ENCODE measurements at regions not wholly inside any gene's neighbourhood (a gene's known extent, or its start where the extent isn't known, plus 50 kb on each side); places are given as distances from the start of the nearest gene placed in this dataset.
A peak's percentile ranks its signal among the peaks of the same experiment; 100 is the strongest.
"Not testable (repeated sequence)": the region's sequence is repeated elsewhere in the genome, so short reads cannot be mapped to it uniquely, and the experiment has no call there.

DNA sequence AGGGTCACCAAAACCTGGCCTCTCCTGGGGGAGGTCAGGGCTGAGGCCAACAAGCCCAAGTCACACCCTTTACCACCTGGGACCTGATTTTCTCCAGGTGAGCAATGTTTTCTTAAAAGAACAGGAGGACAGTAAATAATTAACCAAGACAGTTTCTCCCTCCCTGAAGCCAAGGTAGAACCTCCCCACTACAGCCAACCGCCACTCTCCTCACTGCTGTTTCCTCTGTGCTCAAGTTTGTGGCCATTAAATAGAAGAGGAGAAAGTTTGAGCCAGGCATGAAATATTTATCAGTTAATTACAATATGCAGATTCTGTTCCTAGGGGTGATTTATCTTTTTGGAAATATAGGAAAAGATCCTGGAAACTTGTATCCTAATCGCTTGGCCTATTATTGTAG is 150.6 kb upstream of the ANKRD20A1 start:
- H3K27me3 Mint-ChIP-seq; H3K4me3 Mint-ChIP-seq; H3K4me1 Mint-ChIP-seq; H3K9me3 Mint-ChIP-seq; intact Hi-C loops (cut with micrococcal nuclease); H3K27ac Mint-ChIP-seq; H3K36me3 Mint-ChIP-seq (ENCODE audit: low read depth); DNase-seq: not testable (repeated sequence)

DNA sequence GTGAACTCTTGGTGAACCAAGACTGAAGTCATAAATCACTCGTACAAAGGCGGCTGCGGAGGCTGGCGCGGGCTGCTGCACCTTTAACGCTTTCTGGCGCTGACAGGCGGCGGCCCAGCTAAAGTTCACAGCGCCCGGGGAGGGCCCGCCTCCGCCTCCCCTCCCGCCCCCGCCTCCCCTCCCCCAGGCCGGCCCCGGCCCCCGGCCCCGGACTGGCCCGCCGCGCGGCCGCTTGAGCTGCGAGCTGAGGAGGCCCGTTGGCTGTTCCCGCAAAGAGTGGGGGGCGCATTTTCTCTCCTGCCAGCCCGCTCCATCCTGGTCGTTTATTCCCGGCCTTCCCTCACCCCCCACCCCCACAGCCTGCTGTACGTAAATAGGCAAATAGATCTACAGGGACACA is 147.3 kb upstream of the ANKRD20A1 start:
- H3K9me3 Mint-ChIP-seq; DNase-seq; intact Hi-C loops (cut with micrococcal nuclease); H3K4me1 Mint-ChIP-seq; H3K36me3 Mint-ChIP-seq (ENCODE audit: low read depth); H3K27me3 Mint-ChIP-seq; H3K27ac Mint-ChIP-seq; H3K4me3 Mint-ChIP-seq: not testable (repeated sequence)

DNA sequence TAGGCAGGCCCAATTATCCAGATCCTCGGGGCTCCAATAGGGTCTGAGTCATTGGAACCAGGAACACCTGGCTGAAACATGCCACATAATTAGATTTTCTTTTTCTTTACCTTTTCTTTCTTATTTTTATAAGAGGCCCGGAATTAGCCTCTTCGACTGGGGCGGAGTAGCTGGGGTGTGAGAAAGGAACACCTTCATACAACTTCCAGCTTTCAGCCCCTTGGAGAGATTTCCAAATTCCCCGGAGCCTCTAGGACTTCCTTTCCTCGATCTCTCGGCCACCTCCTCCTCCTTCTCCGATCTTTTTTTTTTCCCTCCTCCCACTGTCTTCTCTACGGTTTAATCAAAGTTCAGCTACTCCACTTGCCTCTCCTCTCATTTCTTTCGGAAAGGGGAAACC is 146.8 kb upstream of the ANKRD20A1 start:
- H3K4me1 Mint-ChIP-seq; H3K27me3 Mint-ChIP-seq; H3K27ac Mint-ChIP-seq; H3K4me3 Mint-ChIP-seq; H3K36me3 Mint-ChIP-seq (ENCODE audit: low read depth); intact Hi-C loops (cut with micrococcal nuclease); H3K9me3 Mint-ChIP-seq: not testable (repeated sequence)
- peak; percentile 34 for DNase-seq

DNA sequence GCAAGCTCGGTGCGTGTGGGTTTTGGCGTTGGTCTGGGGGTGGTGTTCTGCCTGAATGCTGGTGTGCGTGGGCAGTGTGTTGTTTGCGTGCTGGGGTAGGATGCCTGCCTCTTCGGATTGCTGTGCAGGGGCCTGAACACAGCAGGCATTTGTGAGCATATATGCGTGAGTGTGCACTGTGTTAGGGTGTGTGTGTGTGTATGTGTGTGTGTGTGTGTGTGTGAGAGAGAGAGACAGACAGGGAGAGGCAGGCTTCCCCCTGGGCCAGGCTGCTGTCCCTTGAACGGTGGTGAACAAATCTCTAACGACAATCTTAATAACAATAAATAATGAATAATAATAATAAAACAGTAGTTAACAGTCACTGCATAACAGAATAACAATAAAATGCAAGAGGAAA is 145.8 kb upstream of the ANKRD20A1 start:
- DNase-seq, result peak; percentile 57
- peak overlapping the region; percentile 57 for H3K4me3 Mint-ChIP-seq
- H3K4me1 Mint-ChIP-seq; H3K36me3 Mint-ChIP-seq (ENCODE audit: low read depth); intact Hi-C loops (cut with micrococcal nuclease); H3K27me3 Mint-ChIP-seq; H3K9me3 Mint-ChIP-seq: not testable (repeated sequence)
- peak overlapping the region; percentile 48 for H3K27ac Mint-ChIP-seq

DNA sequence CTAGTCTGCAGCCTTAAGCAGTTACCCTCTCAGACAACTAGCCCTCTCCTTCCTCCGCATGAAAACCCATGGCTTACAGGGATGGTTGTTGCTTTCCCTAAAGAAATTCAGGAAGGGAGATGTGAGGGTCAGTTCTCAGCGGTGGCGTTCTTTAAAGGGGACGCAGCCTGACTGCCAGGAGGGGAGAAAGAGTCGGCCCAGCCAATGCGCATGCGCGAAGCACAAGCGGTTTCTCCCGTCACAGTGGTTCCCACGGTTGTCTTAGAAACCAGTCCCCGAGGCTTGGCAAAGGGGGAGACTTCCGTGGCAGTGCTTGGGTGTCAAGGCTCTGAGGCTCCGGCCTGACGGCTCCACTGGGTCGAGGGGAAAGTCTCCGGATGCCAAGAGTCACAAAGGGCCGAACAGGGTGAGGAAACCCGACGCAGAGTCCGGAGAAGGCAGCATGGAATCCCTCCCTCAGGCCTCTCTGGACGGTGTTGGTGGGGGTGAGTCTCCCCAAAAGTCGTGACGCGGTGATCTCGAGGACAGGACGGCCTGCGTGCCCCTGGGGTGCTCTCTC is 140.8 kb upstream of the ANKRD20A1 start:
- H3K4me3 Mint-ChIP-seq; H3K4me1 Mint-ChIP-seq; H3K27me3 Mint-ChIP-seq; intact Hi-C loops (cut with micrococcal nuclease); H3K36me3 Mint-ChIP-seq (ENCODE audit: low read depth); H3K27ac Mint-ChIP-seq; H3K9me3 Mint-ChIP-seq: not testable (repeated sequence)
- peak; percentile 75 for DNase-seq

DNA sequence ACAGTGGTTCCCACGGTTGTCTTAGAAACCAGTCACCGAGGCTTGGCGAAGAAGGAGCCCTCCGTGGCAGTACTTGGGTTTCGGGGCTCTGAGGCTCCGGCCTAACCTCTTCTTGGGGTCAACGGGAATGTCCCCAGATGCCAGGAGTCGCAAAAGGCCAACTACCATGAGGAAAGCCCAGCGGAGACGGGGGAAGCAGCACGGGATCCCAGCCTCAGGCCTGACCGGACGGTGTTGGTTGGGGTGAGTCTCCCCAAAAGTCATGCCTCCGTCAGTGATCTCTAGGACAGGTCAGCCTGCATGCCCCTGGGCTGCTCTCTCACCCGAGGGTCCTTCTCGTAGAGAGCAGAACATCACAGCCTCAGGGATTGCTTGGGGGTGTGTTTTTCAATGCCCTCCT is 138.2 kb upstream of the ANKRD20A1 start:
- H3K36me3 Mint-ChIP-seq (ENCODE audit: low read depth); H3K4me1 Mint-ChIP-seq; H3K9me3 Mint-ChIP-seq; H3K27me3 Mint-ChIP-seq; H3K4me3 Mint-ChIP-seq; intact Hi-C loops (cut with micrococcal nuclease); H3K27ac Mint-ChIP-seq: not testable (repeated sequence)
- peak; percentile 48 for DNase-seq

DNA sequence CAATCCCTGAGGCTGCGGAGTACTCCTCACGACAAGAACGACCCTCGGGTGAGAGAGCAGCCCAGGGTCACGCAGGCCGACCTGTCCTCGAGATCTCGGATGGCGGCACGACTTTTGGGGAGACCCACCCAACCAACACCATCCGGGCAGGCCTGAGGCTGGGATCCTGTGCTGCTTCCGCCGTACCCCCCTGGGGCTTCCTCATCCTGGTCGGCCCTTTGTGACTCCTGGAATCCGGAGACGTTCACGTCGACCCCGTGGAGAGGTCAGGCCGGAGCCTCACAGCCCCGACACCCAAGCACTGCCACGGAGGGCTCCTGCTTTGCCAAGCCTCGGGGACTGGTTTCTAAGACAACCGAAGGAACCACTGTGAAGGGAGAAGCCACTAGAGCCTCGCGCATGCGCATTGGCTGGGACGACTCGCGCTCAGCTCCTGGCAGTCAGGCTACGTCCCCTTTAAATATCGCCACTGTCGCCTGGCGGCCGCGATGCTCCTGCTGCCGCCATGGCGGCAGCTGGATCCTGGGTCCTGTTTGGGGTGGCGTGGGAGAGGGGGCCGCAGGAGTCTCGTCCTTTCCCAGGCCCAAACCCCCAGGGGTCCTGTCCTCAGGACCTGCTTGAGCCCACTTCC is 136.2 kb upstream of the ANKRD20A1 start:
- not testable (repeated sequence) for H3K27me3 Mint-ChIP-seq

DNA sequence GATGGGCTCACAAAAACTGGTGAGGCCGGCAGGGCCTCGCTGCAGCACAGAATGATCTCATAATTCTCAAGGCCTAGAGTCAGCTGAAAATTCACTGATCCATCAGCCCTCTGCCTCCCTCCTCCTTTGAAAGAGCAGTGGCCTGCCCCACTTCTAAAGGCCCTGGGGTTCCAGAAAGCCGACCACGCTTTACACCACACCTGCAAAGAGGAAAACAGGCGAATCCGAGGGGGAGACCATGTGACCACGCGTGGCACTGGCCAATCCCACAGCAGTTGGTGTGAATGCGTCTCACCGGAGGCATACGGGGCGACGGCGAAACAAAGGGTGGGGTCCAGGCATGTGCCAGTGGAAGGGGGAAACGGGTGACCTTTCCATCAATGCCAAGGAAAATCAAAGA is 135.5 kb upstream of the ANKRD20A1 start:
- H3K4me1 Mint-ChIP-seq; H3K27me3 Mint-ChIP-seq; H3K9me3 Mint-ChIP-seq; intact Hi-C loops (cut with micrococcal nuclease); H3K27ac Mint-ChIP-seq; H3K36me3 Mint-ChIP-seq (ENCODE audit: low read depth): not testable (repeated sequence)
- H3K4me3 Mint-ChIP-seq, result peak overlapping the region; percentile 58
- DNase-seq, result peak; percentile 70

More for the DNA sequence above, 136.2 kb upstream of the ANKRD20A1 start:
- H3K9me3 Mint-ChIP-seq; intact Hi-C loops (cut with micrococcal nuclease); H3K27ac Mint-ChIP-seq; DNase-seq; H3K36me3 Mint-ChIP-seq (ENCODE audit: low read depth); H3K4me3 Mint-ChIP-seq; H3K4me1 Mint-ChIP-seq: not testable (repeated sequence)

DNA sequence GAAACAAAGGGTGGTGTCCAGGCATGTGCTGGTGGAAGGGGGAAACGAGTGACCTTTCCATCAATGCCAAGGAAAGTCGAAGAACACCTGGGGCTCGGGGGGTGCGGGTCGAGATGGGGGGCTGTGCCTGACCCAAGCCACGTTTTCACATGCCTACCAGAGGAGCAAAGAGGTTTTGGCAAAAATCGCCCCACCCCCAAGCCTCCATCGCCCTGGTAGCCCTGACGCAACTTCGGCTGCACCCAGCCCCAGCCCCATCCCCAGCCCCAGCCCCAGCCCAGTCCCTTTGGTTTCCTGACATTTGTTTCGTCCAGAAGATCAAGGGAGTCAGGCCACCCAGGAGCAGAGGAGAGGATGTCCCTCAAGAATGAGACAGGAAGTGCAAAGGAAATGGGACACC is 133.8 kb upstream of the ANKRD20A1 start:
- DNase-seq, result peak; percentile 76
- H3K4me3 Mint-ChIP-seq; H3K36me3 Mint-ChIP-seq (ENCODE audit: low read depth); H3K27ac Mint-ChIP-seq; H3K4me1 Mint-ChIP-seq; intact Hi-C loops (cut with micrococcal nuclease); H3K9me3 Mint-ChIP-seq; H3K27me3 Mint-ChIP-seq: not testable (repeated sequence)

DNA sequence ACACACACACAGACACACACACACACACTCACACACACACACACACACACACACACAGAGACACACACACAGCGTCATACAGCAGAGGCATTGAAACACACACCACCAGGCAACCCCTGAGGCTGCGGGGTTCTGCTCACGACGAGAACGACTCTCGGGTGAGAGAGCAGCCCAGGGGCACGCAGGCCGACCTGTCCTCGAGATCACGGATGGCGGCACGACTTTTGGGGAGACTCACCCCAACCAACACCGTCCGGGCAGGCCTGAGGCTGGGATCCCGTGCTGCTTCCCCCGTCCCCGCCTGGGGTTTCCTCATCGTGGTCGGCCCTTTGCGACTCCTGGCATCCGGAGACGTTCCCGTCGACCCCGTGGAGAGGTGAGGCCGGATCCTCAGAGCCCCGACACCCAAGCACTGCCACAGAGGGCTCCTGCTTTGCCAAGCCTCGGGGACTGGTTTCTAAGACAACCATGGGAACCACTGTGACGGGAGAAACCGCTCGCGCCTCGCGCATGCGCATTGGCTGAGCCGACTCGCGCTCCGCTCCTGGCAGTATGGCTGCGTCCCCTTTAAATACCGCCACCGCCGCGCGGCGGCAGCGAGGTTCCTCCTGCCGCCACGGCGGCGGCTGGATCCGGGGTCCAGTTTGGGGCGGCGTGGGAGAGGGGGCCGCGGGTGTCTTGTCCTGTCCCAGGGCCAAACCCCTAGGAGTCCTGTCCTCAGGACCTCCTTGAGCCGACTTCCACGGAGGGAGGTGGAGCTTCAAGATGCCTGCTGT is 132.3 kb upstream of the ANKRD20A1 start:
- H3K27me3 Mint-ChIP-seq; H3K9me3 Mint-ChIP-seq; H3K36me3 Mint-ChIP-seq (ENCODE audit: low read depth); H3K27ac Mint-ChIP-seq; intact Hi-C loops (cut with micrococcal nuclease); H3K4me1 Mint-ChIP-seq: not testable (repeated sequence)
- peak; percentile 75 for DNase-seq
- peak overlapping the region; percentile 51 for H3K4me3 Mint-ChIP-seq

DNA sequence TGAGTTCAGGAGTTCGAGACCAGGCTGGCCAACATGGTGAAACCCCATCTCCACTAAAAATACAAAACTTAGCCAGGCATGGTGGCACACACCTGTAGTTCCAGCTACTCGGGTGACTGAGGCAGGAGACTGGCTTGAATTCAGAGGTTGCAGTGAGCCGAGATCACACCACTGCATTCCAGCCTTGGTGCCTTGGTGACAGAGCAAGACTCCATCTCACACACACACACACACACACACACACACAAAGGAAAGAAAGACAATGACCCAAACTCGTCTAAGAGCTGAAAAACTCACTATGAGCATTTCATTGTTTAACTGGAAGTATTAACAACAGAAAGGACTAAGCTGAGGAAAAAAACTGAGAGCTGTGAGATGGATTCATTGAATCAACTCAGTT is 95.6 kb upstream of the ANKRD20A1 start:
- DNase-seq; H3K9me3 Mint-ChIP-seq; H3K4me1 Mint-ChIP-seq; H3K27ac Mint-ChIP-seq; H3K36me3 Mint-ChIP-seq (ENCODE audit: low read depth); intact Hi-C loops (cut with micrococcal nuclease); H3K27me3 Mint-ChIP-seq; H3K4me3 Mint-ChIP-seq: not testable (repeated sequence)

DNA sequence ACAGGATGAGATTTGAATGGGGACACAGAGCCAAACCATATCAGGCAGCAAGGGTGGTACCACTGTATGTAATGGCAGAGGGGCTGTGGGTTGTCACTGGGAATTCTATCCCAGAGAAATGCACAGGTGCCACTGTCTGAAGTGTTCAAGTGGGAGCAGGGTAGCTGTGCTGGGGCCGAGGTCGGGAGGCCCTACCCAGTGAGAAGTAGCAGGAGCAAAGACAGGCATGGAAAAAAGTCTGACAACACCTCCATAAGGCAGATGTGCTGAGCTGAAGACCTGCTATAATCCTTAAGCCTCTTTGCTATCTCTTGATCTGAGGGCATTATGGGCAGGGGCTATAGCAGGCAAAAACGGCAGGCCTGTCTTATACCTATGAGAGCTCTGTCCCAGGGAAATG is 86.9 kb upstream of the ANKRD20A1 start:
- H3K27me3 Mint-ChIP-seq; H3K4me3 Mint-ChIP-seq; H3K36me3 Mint-ChIP-seq (ENCODE audit: low read depth); H3K27ac Mint-ChIP-seq; H3K9me3 Mint-ChIP-seq; DNase-seq; H3K4me1 Mint-ChIP-seq; intact Hi-C loops (cut with micrococcal nuclease): not testable (repeated sequence)

DNA sequence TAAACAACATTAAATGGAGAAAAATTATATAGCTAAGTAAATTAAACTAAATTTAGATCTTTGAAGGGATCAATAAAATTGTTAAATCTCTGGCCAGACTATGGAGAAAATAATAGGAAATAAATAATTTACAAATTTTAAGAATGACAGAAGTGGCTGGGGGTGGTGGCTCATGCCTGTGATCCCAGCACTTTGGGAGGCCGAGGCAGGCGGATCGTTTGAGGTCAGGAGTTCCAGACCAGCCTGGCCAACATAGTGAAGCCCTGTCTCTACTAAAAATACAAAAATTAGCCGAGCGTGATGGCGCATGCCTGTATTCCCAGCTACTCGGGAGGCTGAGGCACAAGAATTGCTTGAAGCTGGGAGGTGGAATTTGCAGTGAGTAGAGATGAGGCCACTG is 58.6 kb upstream of the ANKRD20A1 start:
- DNase-seq, result peak; percentile 53
- intact Hi-C loops (cut with micrococcal nuclease); H3K27ac Mint-ChIP-seq; H3K9me3 Mint-ChIP-seq; H3K36me3 Mint-ChIP-seq (ENCODE audit: low read depth); H3K4me3 Mint-ChIP-seq; H3K27me3 Mint-ChIP-seq; H3K4me1 Mint-ChIP-seq: not testable (repeated sequence)

Data from activated CD4-positive, alpha-beta T cell treated with anti-CD3 and anti-CD28 coated beads, Interleukin-2, amount 10 ng/mL, durations not matched to agents 24 days and 14 days (primary cell).